LoVo (cell line): ENCODE measurements at regions not wholly inside any gene's neighbourhood (a gene's known extent, or its start where the extent isn't known, plus 50 kb on each side); places are given as distances from the start of the nearest gene placed in this dataset.
"Not testable (repeated sequence)": the region's sequence is repeated elsewhere in the genome, so short reads cannot be mapped to it uniquely, and the experiment has no call there.

Experiments used
- DNase-seq: peaks from one replicate; pipeline ENCODE4 v3.0.0-alpha.2; 2016; ENCODE audit warnings: low spot score

DNA sequence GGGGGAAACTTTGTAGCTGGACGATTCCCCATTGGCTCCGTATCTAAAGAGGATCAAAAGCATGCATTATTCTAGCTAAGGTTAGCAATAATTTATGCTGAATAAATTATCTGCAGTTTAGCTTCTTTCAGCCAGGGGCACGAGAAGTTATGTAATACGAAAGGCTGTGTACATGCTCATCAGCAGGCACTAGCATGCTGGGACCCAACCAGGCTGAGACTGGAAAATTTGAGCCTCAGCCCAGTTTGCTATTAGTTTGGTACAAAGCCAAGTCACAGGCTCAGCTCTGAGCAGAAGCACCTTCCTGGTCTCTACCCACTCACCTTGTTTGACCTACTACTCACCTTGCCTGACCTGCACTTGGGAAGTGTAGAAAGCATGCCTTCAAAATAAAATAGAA is 328.1 kb upstream of the ARID1B start:
- DNase-seq: no peak

DNA sequence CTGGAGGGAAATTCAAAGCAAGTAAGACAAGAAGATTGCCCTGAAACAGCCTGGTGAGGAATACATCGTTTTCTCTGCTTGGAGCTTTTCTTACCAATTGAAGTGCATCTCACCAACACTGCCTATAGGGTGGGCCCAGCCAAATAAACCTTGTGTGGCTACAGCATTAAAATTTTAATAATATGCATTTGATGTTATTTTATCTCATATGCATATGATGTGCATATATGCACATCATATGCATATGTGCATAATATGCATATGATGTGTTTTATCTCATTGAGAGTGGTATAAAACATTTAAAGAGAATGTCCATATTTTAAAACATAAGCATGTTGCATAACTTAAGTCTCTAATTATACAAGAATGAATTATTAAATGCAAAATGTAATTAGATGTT is 328.6 kb upstream of the ARID1B start:
- no peak for DNase-seq

DNA sequence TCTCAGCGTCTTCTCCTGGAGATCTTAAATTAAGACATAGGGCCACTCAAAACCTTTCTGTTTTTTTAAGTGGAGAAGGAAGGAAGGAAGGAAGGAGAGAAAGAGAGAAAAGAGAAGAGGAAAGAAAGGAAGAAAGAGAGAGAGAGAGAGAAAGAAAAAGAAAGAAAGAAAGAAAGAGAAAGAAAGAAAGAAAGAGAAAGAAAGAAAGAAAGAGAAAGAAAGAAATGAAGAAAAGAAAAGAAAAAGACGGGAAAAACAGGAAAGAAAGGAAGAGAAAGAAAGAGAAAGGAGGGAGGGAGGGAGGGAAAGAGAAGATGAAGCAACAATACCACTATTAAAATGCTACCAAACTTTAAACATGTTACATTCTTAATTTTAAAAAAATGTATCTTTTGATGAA is 336.5 kb upstream of the ARID1B start:
- DNase-seq: no peak

DNA sequence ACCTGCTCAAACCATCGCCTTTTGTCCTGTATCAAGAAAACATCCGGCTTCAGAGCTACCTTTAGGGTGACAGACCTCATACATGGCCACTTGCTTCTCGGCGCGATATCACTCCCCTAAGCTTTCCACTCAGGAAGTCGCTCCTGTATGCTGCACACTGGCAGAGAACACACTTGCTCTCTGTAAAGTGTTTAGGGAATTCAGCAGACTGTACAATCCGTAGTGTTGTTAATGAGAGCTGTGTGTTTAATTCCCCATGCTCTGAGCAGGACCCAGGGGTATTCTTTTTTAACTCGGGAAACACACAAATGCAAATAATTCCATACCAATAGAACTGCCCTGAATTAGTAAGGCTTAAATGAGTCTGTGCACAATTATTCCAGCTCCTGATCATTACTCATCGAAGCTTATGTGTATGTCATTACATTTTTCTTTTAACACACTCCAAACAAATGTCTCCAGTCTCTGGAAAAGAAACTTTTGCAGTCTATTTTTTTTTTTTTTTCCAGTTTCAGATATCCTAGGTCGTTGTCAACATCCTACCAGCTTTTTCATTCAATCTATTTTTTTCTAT is 338.7 kb upstream of the ARID1B start:
- DNase-seq: no peak

DNA sequence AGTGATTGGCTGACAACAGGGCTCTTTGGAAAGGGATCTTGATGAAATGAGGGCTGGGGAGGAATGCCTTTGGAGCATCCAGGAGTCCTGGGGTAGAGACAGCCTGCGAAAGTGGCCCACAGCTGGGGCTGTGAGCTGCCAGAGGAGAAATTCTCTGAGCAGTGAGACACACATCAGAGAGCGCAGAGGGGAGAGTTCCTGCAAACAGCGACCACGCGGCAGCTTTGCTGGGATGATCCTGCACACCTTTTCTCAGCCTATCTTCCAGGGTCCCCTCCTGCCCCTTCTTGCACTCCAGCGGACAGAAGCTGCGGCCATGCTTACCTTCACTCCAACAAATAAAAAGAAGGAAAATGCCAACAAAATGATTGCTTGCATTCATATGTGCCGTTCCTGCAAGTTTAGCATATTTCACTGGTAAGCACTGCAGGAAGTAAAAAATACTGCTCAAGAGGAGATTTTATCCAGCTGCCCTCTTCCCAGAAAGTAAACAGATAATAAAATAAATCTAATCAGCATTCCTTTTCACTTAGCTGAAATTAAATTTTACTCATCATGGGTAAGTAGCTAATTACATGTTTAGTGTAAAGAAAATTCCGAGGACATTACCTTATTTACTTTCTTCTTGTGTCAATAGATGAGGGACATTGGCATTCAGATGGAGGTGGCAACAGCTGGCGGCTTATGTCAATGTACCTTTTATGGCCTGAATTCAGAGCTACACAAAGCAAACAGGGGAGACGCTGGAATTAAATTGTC is 339.9 kb upstream of the ARID1B start:
- DNase-seq: peak; percentile 2

DNA sequence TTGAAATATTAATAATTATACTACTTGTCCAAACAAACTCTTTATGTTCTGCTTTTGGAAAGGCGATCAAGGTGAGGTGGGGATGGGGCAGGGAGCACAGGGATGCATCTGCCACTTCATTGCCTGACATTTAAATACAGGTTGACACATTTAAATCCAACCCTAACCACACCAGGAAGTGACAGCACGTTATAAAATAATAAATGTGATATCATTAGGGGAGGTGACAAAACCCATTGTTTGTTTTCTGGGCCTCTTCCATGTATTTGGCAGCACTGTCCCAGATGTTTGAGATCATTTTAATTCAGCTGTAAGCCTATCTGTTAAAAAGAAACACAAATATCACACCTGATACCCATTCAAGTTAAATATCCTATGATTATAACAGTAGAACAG is 342.4 kb upstream of the ARID1B start:
- DNase-seq: no peak

DNA sequence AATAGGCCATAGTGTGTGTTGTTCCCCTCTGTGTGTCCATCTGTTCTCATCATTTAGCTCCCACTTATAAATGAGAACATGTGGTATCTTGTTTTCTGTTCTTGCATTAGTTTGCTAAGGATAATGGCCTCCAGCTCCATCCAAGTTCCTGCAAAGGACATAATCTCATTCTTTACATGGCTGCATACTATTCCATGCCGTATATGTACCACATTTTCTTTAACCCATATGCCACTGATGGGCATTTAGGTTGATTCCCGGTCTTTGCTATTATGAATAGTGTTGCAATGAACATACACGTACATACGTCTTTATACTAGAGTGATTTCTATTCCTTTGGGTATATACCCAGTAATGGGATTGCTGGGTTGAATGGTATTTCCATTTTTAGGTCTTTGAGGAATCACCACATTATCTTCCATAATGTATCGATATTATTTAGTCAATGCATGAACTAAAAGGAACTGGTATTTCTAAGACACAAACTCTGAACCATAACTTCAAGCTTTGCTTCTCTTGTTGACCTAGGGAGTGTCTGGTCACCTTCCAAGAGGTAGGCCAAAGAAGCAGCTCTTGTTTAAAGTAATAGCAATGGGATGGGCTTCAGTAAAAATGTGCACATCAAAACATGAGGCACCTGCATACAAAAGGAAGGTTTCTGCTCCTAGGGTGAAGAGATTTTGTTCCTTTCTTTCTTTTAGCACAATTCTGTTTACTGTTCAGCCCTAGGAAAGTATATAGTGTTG is 343.0 kb upstream of the ARID1B start:
- DNase-seq: no peak

DNA sequence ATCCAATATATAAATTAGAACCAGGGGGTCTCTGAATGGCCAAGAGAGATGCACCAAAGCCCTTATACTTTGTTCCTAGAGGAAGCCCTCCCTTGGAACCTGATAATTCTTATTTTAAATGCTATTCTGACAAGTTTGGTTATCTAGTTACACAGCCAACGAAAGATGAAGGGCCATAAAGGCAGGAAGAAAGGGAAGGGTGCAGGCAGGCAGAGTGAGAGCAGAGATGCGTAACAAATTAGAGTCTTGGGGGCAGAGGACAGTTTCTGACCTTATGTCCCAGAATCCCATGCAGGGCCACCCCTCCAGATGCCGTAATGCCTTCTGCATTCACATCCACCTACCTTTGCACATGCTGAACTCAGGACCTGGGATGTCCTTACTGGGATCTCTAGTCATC is 344.6 kb upstream of the ARID1B start:
- DNase-seq: no peak

DNA sequence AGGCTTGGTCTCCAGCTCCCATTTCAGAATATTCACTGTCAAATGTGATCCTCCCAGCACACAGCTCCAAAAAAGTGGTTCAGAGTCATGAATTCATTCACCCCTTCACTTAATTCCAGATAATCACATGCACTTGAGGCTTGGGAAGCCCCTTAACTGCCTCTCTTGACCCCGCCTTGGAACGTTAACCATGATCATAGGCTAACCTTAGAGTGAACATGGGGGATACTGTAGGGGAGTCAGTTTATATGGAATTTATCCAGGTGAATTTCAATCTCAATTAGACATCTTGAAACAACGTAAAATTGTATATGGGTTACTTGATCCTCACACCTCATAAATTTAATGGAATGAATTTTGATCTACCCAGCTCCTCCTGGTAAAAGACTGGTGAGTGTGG is 346.8 kb upstream of the ARID1B start:
- DNase-seq: no peak

DNA sequence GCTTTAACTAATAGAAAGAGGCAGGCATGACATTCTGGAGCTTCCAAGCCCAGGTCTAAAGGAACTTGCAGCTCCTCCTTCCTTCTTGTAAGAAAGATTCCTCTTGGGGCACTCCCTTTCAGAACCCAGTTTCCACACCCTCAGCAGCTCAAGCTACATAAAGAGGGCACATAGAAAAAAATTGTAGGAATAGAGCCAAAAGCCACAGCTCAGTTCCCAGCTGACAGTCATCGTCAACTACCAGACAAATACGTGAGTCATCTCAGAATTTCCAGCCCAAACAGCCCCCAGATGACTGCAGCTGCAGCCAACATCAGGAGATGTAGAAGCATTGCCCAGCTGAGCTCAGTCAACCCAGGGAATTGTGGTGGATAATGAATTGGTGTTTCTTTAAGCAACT is 349.8 kb upstream of the ARID1B start:
- DNase-seq: peak; percentile 40

DNA sequence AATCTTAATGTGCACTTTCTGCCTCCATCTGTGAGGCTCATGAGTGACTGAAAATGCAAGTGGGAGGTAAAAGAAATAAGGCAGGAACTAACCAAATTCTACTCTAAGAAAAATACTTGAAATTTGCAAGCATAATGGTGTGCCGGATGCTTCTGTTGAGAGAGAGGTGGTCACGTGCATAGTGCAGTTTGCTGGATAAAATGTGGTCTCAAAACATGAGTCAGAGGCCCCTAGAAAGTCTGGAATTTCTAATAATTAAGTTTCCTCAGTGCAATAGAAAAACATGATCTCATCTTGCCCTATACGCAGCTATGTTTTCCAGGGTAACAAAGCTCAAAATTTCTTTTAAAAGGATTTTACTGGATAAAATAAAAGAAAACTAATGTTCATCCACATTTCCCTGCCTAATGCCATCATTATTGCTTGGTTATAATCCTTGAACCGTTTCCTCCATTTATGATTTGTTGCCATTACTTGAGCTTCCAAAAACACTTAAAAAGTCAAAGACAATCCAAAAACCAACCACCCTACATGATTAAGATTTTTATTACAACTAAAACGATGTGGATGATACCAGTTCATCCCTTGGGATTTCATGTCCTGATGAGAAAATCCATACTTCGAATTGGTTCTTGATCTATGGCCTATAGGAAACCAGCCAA is 351.7 kb upstream of the ARID1B start:
- no peak for DNase-seq

DNA sequence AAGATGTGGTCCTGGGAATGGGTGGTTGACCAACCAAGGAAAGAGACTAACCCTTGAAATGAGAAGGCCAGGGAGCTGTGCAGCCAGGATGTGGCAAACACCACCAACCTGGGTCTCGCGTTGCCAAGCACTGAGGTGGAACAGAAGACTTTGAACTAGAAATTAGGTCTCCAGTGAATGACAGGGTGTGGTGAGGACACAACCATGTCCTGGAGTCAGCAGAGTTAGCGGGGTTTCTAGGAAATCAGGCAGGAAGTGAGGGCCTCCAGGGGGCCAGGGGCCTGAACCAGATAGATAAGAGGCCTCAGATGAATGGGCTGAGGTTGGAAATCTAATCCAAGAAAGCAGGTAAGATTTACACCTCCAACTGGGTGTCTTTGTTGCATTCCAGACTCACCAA is 353.3 kb upstream of the ARID1B start:
- no peak for DNase-seq

DNA sequence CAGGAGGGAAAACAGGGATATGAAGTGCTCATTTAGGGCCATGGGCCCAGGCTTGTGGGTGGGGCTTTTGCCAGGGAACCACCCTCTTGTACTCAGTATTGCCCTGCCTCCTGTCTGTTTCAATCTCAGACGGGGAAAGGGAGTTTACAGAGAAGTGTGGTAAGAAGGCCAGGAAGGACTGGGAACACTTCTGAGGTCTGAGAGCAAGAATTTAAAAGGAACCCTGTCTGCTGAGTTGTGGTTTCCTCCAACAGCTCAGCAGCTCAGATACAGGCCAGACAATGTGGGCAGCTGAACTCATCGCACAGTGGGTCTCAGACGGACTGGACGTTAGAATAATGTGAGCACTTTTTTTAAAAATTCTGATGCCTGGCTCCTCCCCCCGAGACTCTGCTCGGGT is 354.1 kb upstream of the ARID1B start:
- DNase-seq: no peak

DNA sequence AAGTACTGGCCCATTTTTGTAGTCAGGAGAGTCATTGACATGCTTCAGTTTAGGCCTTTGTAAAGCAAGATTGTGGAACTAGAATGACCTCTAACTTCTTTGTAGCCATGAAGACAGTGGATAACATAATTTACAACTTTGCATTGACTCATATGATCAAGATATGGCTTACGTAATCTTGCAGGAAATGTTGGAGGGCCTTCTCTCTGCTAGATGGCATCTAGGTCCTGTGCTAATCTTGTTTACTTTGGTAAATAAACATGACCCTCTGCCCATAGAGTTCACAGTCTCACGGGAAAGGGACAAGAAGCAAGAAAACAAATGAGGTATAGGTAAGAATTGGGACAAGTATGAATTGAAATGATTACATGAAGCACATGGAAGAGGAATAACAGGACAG is 355.2 kb upstream of the ARID1B start:
- no peak for DNase-seq

DNA sequence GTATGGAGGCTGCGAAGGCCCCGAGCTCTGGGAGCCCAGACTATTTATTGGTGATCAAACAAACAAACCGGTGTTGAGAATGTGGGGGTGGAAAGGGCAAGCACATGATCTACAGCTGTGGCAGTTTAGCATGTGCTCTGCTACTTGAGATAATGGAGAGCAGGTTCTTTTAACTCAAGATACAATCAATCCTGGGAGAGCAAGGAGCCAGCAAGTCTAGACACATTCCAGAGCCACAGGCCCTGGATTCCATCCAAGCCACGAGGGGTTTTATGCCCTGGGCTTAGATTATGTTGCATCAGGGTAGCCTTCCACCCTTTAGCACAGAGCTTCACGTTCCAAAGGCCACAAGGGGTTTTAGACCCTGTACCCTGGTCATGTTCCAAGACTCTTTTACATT is 355.9 kb upstream of the ARID1B start:
- DNase-seq: not testable (repeated sequence)

DNA sequence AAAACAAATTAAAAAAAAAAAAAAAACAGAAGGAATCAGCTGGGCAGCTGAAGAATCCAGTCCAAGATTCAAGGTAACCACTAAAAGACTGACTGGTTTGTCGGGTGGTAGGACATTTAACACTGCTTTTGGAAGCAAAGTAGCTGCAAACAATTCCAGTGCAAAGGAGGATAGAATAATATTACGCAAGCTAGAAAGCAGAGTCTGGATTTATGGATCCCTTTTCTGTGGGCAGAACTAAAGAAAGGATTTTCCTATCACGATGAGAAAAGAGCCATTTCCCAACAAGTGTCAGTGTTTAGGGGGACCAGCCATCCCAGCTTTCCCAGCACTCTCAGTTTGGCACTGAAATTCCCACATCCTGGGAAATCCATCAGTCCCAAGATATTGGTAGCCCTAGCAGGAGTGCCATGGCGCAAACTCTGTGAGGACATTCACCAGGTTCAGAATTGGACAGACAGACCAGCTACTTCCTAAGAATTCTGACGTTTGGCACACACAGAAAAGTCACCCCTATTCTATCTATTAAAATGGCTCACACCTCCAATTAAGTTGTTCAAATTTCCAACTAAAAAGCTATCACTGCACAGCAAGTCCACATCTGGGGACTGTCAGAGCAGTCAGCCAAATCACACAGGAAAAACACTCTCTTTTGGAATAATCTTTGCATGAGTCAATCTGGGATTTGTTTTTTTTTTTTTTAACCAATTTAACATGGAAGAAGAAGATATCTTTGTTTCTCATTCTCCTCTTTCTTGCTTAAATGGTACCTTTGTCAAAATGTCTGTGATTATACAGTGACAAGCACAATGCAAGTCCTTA is 356.8 kb upstream of the ARID1B start:
- no peak for DNase-seq

DNA sequence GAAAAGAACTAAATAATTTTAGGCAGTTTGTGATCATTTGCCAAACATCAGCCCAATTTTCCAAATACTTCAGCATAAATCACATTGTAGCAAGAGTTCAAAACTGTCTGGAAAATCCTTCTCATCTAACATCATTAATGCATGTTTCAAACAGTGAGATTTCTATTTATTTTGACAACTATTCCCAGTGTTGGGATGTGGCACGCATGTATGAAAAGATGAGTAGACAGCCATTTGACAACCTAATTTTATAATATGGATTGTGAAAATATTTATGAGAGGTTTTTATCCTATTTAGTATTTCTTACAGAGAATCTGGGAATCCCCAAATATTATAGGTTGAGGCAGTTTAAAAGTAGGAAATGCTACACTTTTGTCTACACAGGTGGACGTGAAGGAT is 357.6 kb upstream of the ARID1B start:
- DNase-seq: no peak

DNA sequence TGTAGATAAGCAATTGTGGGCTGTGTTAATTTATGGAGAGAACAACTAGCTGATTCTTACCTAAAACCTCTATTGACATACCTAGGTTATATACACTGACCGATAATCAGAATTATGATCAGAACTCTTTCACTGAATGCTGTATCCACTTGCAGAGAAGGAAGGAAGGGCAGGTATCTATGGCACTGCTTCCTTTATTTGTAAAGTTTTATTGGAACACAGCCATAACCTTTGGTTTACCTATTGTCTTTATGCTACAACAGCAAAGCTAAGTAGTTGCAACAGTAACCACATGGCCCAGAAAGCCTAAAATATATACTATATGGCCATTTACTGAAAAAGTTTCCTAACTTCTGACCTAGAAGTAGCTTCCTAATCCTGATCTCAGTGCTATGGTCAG is 358.9 kb upstream of the ARID1B start:
- DNase-seq: no peak

DNA sequence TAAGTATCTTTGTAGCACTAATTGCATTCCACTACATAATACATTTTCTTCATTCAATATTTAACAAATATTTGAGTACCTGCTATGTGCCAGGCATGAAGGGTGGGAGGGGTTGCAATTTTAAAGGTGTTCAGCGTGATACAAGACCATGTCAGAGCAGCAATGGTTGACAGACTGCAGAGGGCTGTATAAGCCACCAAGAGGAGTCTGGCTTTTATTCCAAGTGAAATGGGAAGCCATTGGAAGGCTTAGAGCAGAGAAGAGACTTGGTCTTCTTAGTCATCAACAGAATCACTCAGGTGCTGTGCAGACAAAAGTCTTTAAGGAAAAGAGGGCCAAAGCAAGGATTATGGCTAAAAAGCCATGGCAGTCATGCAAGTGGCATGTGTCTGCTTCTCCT is 360.8 kb upstream of the ARID1B start:
- DNase-seq: no peak

DNA sequence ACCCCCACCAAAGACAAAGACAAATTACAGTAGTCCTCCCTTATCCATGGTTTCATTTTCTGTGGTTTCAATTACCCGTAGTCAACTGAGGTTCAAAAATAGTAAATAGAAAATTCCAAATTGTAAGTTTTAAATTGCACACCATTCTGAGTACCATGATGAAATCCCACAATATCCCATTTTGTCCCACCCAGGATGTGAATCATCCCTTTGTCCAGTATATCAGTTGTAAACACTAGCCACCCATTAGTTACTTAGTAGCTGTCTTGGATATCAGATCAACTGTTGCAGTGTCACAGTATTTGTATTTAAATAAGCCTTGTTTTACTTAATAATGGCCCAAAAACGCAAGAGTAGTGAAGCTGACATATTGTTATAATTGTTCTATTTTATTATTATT is 364.0 kb upstream of the ARID1B start:
- no peak for DNase-seq

DNA sequence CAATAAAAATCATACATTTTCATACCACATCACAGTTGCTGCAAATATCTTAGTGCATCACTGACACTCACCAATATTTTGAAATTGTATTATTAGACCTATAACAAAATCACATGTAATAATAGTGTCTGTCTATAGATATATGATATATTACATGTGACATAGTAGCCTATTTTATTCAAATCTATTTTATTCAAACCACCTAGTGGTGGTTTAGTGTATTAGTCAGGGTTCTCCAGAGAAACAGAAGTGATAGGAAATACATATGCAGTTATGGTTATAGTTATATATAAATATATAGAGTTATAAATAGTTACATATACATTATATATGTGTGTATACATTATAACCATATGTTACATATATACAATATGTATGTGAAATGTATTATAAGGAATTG is 366.5 kb upstream of the ARID1B start:
- DNase-seq: no peak

DNA sequence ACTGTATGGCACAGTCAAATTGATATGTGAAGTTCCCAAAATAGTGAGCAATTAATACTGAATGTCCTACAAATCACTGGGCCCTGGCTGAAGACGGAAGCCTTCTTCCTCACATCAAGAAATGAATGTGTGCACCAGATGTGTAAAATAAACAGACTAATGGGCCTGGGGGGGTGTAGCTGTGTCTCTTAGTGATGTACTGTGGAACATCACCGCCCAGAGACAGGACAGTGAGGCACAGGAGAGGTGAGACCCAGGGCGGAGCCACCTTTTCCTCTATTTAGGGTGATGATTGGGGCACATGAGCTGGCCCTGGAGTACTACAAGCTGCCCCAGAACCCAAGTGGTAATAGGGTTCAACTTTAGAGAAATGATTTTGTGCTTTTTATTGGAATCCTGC is 368.5 kb upstream of the ARID1B start:
- no peak for DNase-seq
